ENCODE measurements at regions not wholly inside any gene's neighbourhood (a gene's known extent, or its start where the extent isn't known, plus 50 kb on each side); places are given as distances from the start of the nearest gene placed in this dataset.

GRCh38 chr16:79754081-79754480 lies 153.5 kb upstream of the MAF start:
- no peaks in the 10 kb centered on the region for H3K36me3 ChIP-seq (replicated peaks in 1 of 2; ENCODE audit: insufficient read depth in 1 of 2, low read depth in 2 of 2)
- H3K4me3 ChIP-seq: no peak overlapping the region
- intact Hi-C loops (cut with DNase I): no loop called here
- no peaks in the 10 kb centered on the region for H3K4me1 ChIP-seq
- no peaks in the 10 kb centered on the region for H3K9me3 ChIP-seq
- no peaks in the 10 kb centered on the region for H3K27me3 ChIP-seq
- TF ChIP-seq POLR2A (IDR thresholded peaks at IDR 0.05) (no peak), CTCF (IDR thresholded peaks at IDR 0.05) (no peak)
- DNase-seq (no peak), ATAC-seq (no peak)
- WGBS, 2 donors: 64 to 85% methylated on average over 1 of the region's 1 CpG
- H3K27ac ChIP-seq: no peak overlapping the region

GRCh38 chr16:79753286-79753685 lies 152.7 kb upstream of the MAF start:
- intact Hi-C loops (cut with DNase I): no loop called here

GRCh38 chr16:79752396-79752795 lies 151.9 kb upstream of the MAF start:
- H3K9me3 ChIP-seq: no peaks in the 10 kb centered on the region
- H3K36me3 ChIP-seq (replicated peaks in 1 of 2; ENCODE audit: insufficient read depth in 1 of 2, low read depth in 2 of 2): no peaks in the 10 kb centered on the region
- no peak for DNase-seq
- H3K27me3 ChIP-seq: no peaks in the 10 kb centered on the region
- intact Hi-C loops (cut with DNase I): no loop called here
- no peak for TF ChIP-seq POLR2A (IDR thresholded peaks at IDR 0.05)
- no peak for TF ChIP-seq CTCF (IDR thresholded peaks at IDR 0.05)
- no peak overlapping the region for H3K27ac ChIP-seq
- H3K4me3 ChIP-seq: no peak overlapping the region
- no peaks in the 10 kb centered on the region for H3K4me1 ChIP-seq
- WGBS, 2 donors: 44 to 73% methylated on average over 2 of the region's 2 CpGs
- ATAC-seq: no peak

More at GRCh38 chr16:79753286-79753685, 152.7 kb upstream of the MAF start:
- TF ChIP-seq CTCF (IDR thresholded peaks at IDR 0.05) (no peak), POLR2A (IDR thresholded peaks at IDR 0.05) (no peak)
- WGBS, 2 donors: 88 to 89% methylated on average over 2 of the region's 2 CpGs
- H3K36me3 ChIP-seq (replicated peaks in 1 of 2; ENCODE audit: insufficient read depth in 1 of 2, low read depth in 2 of 2): no peaks in the 10 kb centered on the region
- DNase-seq (no peak), ATAC-seq (no peak)
- no peaks in the 10 kb centered on the region for H3K4me1 ChIP-seq
- no peak overlapping the region for H3K4me3 ChIP-seq
- no peaks in the 10 kb centered on the region for H3K27me3 ChIP-seq
- no peak overlapping the region for H3K27ac ChIP-seq
- no peaks in the 10 kb centered on the region for H3K9me3 ChIP-seq

GRCh38 chr16:79751471-79752184 lies 151.1 kb upstream of the MAF start:
- DNase-seq (peak in 3 of 4 donors; percentile 15 to 34 (median 16)), ATAC-seq (no peak)
- H3K27me3 ChIP-seq: no peaks in the 10 kb centered on the region
- H3K9me3 ChIP-seq: no peaks in the 10 kb centered on the region
- intact Hi-C loops (cut with DNase I): no loop called here
- no peak overlapping the region for H3K4me3 ChIP-seq
- no peaks in the 10 kb centered on the region for H3K36me3 ChIP-seq (replicated peaks in 1 of 2; ENCODE audit: insufficient read depth in 1 of 2, low read depth in 2 of 2)
- H3K27ac ChIP-seq: no peak overlapping the region
- 79 to 95% methylated on average over 4 of the region's 4 CpGs for WGBS, 2 donors
- H3K4me1 ChIP-seq: no peaks in the 10 kb centered on the region
- no peak for TF ChIP-seq POLR2A (IDR thresholded peaks at IDR 0.05)
- no peak for TF ChIP-seq CTCF (IDR thresholded peaks at IDR 0.05)

GRCh38 chr16:79750311-79750710 lies 149.8 kb upstream of the MAF start:
- WGBS, 2 donors: 67 to 81% methylated on average over 4 of the region's 4 CpGs
- no peaks in the 10 kb centered on the region for H3K9me3 ChIP-seq
- DNase-seq: no peak

More at GRCh38 chr16:79750311-79750710, 149.8 kb upstream of the MAF start:
- no peaks in the 10 kb centered on the region for H3K27me3 ChIP-seq
- no peak for TF ChIP-seq CTCF (IDR thresholded peaks at IDR 0.05)
- H3K27ac ChIP-seq: no peak overlapping the region
- no peak for ATAC-seq
- no peaks in the 10 kb centered on the region for H3K4me1 ChIP-seq
- H3K4me3 ChIP-seq: no peak overlapping the region
- no peaks in the 10 kb centered on the region for H3K36me3 ChIP-seq (replicated peaks in 1 of 2; ENCODE audit: insufficient read depth in 1 of 2, low read depth in 2 of 2)
- intact Hi-C loops (cut with DNase I): no loop called here
